Effector memory CD8-positive, alpha-beta T cell (primary cell): ENCODE measurements at regions not wholly inside any gene's neighbourhood (a gene's known extent, or its start where the extent isn't known, plus 50 kb on each side); places are given as distances from the start of the nearest gene placed in this dataset.

ENCODE experiments used
- ATAC-seq: fragments of 150-1000 bp; cut with Tn5 transposase; replicated peaks from 2 replicates; pipeline ENCODE4 v1.10.0; 2021; ENCODE audit warnings: mild to moderate bottlenecking, moderate library complexity
- DNase-seq, 3 experiments: peaks; one replicate each; pipeline ENCODE4 v3.0.0; 2021
- H3K27ac Mint-ChIP-seq, 2 donors: one replicate each; pipeline ENCODE4 v1.8.0; 2022; ENCODE audit warnings: mild to moderate bottlenecking in 2 of 2, mixed read lengths in 2 of 2, moderate library complexity in 2 of 2
- H3K27me3 Mint-ChIP-seq, 2 donors: one replicate each; pipeline ENCODE4 v1.8.0; 2022; ENCODE audit warnings: mixed read lengths in 2 of 2
- H3K36me3 Mint-ChIP-seq: one replicate; pipeline ENCODE4 v1.8.0; 2022; ENCODE audit warnings: mild to moderate bottlenecking, moderate library complexity, mixed read lengths; ENCODE audit not compliant: insufficient read depth
- H3K4me1 Mint-ChIP-seq, 2 donors: one replicate each; pipeline ENCODE4 v1.8.0; 2022; ENCODE audit warnings: low read depth in 2 of 2, mixed read lengths in 2 of 2
- H3K4me3 Mint-ChIP-seq, 2 donors: one replicate each; pipeline ENCODE4 v1.8.0; 2022; ENCODE audit warnings: mild to moderate bottlenecking in 2 of 2, mixed read lengths in 2 of 2, moderate library complexity in 2 of 2
- H3K9me3 Mint-ChIP-seq, 2 donors: one replicate each; pipeline ENCODE4 v1.8.0; 2022; ENCODE audit warnings: mixed read lengths in 2 of 2

DNA sequence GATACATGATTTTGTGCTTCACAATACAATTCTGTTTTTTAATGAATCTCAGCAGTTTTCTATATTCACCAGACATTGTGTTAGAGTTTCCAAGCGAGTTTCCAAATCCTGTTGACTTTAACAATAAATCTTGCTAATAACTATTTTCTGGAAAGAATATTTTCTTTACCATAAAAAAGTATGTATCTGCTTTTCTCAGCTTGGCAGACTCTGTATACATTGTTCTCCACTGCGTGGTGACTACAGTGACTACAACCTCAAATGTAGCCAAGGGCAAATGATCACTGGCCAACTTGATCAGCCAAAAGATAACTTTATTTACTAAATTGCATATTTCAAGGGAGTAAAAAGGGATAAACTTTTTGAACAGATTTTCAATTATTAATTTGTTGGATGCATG, 325.9 kb upstream of the ADAMTS5 start:
- Mint-ChIP-seq H3K27ac (no peak overlapping the region), H3K9me3 (peaks cover 10 to 15% of the 10 kb centered on the region in 2 donors), H3K4me1 (no peaks in the 10 kb centered on the region), H3K4me3 (no peak overlapping the region), H3K27me3 (no peaks in the 10 kb centered on the region), H3K36me3 (no peaks in the 10 kb centered on the region)
- ATAC-seq (no peak), DNase-seq (no peak)

DNA sequence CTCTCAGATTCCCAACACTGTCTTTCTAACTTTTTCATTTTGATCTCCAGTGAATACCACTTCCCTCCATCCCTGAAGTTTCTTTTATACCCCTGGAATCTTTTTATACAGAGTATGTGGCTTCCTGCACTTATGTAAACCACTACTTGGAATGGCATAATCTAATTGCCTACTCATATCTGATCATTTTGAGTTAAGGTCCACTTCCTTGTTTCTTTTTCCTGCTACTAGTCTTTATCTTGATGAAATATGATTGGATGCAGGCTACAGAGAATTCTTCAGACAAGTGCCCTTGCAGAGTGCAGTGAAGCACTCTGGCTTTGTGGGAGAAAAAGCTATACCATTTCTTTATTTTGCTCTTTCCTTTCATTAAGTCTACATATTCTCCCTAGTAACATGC, 325.3 kb upstream of the ADAMTS5 start:
- Mint-ChIP-seq H3K36me3 (no peaks in the 10 kb centered on the region), H3K4me3 (no peak overlapping the region)
- ATAC-seq: no peak

DNA sequence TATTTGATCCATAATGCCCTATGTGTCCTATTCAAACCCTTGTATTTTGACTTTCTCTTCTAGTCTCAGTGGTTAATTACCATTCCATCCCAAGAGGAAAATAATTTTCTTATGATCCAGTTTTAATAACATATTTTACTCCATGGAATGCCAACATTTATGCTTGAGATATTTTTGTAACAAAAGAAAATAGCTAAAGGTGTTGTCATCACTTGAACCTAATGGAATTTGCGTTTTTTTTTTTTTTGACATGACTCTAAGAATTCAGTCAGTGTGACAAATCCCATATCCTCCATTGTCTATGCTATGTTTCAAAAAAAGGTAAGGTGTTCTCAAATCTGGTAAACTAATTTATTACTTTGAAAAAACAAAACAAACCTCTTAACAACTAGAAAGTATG, 324.1 kb upstream of the ADAMTS5 start:
- H3K9me3 Mint-ChIP-seq: peaks cover 10 to 25% of the 10 kb centered on the region in 2 donors
- H3K4me1 Mint-ChIP-seq: no peaks in the 10 kb centered on the region
- H3K27ac Mint-ChIP-seq: no peak overlapping the region
- no peak for DNase-seq
- no peak overlapping the region for H3K4me3 Mint-ChIP-seq
- H3K27me3 Mint-ChIP-seq: no peaks in the 10 kb centered on the region
- no peak for ATAC-seq
- H3K36me3 Mint-ChIP-seq: no peaks in the 10 kb centered on the region

More for the DNA sequence above, 325.3 kb upstream of the ADAMTS5 start:
- Mint-ChIP-seq H3K27me3 (no peaks in the 10 kb centered on the region), H3K9me3 (peaks cover 10 to 15% of the 10 kb centered on the region in 2 donors), H3K27ac (no peak overlapping the region), H3K4me1 (no peaks in the 10 kb centered on the region)
- DNase-seq: no peak

DNA sequence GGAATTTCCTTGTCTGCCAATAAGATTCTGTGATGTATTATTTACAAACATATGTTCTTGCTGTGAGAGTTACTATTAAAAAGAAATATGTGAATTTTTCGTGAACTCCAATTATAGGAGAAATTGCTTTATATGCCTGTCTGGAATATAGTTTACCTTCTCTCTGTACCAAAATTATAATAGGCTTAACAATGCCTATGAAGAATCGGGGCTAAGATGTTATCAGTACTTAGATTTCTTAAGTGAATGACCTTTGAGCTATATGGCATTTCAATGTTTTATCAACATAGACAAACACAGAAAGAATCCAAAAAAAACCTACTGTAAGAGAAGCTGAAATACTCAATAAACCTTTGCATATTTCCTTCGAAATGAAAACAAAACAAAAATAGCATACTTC, 323.1 kb upstream of the ADAMTS5 start:
- no peaks in the 10 kb centered on the region for H3K4me1 Mint-ChIP-seq
- no peak for ATAC-seq
- DNase-seq: no peak
- no peaks in the 10 kb centered on the region for H3K36me3 Mint-ChIP-seq
- H3K4me3 Mint-ChIP-seq: no peak overlapping the region
- H3K9me3 Mint-ChIP-seq: peaks cover 9 to 28% of the 10 kb centered on the region in 2 donors
- no peaks in the 10 kb centered on the region for H3K27me3 Mint-ChIP-seq
- no peak overlapping the region for H3K27ac Mint-ChIP-seq

DNA sequence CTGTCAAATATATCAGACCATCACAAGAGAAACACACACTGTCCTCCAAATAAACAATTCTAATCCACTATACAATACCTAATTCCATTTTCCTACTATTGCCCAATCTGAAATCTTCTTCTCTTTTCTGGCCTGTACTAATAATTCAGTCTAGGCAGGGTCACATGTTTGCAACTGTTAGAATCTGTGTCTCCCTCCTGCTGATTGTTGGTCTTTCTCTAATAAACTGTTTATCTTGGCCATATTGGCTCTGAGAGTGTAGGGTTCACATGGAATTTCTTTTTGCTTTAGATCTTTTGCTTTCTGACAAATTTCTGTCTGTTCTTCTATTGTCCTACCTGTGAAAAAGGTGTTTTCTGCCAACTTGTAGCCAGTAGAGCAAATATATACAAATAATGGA, 319.9 kb upstream of the ADAMTS5 start:
- Mint-ChIP-seq H3K27me3 (no peaks in the 10 kb centered on the region), H3K4me1 (no peaks in the 10 kb centered on the region), H3K9me3 (peaks cover 3 to 14% of the 10 kb centered on the region in 2 donors), H3K36me3 (no peaks in the 10 kb centered on the region), H3K27ac (no peak overlapping the region), H3K4me3 (no peak overlapping the region)
- ATAC-seq (no peak), DNase-seq (no peak)

DNA sequence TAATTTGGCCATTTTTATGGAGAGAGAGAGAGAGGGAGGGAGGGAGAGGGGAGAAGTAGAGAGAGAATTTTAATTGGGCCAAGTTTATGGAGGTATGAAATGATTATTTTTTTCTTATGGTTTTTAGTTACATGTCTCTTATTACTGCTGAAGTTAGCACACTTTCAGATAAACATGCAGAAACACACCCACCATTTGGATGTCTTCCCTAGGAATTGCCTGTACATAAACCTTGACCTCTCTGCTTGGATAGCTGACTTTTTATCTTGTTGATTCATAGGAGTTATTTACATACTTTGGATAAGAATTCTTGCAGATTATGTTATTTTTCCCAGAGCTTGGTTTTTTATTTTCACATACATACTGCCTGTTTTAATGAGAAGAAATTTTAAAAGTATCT, 310.2 kb upstream of the ADAMTS5 start:
- Mint-ChIP-seq H3K27ac (no peak overlapping the region), H3K9me3 (peaks cover 0 to 11% of the 10 kb centered on the region in 2 donors), H3K27me3 (no peaks in the 10 kb centered on the region), H3K4me1 (no peaks in the 10 kb centered on the region), H3K4me3 (no peak overlapping the region), H3K36me3 (no peaks in the 10 kb centered on the region)
- DNase-seq: no peak
- no peak for ATAC-seq

DNA sequence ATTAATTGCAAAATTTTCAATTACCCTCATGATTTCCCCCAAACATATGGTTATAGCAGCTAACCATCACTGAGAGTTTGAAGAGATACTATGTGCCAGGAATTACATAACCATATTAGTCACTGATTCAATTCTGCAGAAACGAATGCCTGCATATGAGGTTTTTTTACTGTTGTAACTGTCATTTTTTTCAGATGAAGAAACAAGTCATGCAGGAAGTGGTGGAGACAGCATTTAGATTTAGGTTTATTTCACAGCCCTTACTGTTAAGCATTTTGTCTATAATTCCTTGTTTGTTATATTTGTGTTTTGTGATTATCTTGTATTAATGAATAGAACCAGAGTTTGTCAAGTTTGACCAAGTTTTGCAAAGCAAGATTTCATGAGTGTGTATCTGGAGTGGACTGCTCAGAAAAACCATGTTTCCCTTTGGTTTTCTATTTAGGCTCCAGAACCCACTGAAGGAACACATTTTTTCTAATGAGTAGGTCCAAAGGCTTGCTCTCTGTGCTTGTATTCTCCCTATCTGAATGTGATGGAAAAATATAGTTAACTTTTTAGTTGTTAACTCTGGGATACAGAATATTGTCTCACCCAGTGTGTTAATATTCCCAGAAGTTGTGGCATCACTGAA, 308.5 kb upstream of the ADAMTS5 start:
- no peaks in the 10 kb centered on the region for H3K36me3 Mint-ChIP-seq
- no peaks in the 10 kb centered on the region for H3K27me3 Mint-ChIP-seq
- H3K9me3 Mint-ChIP-seq: peaks cover 0 to 9% of the 10 kb centered on the region in 2 donors
- no peak for ATAC-seq
- H3K4me1 Mint-ChIP-seq: no peaks in the 10 kb centered on the region
- no peak overlapping the region for H3K27ac Mint-ChIP-seq
- no peak for DNase-seq
- H3K4me3 Mint-ChIP-seq: no peak overlapping the region

DNA sequence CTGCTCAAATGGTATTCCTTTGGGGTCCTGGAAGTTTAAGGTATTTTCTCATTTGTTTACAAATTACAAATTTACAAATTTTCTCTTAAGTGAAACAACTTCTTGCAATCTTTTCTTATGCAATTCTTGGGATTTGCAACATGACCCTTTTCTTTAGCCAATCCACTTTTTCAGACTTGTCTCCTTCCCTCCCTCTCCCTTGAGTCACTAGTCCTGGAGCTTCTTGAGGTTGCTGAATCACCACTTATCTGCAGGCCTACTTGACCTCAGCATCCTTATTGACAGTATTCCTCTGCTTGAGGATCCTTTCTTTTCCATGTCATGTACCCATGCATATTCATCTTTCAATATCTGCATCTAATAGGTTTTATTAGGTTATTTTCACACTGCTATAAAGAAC, 302.8 kb upstream of the ADAMTS5 start:
- Mint-ChIP-seq H3K27me3 (no peaks in the 10 kb centered on the region), H3K27ac (no peak overlapping the region), H3K36me3 (no peaks in the 10 kb centered on the region), H3K4me1 (no peaks in the 10 kb centered on the region), H3K4me3 (no peak overlapping the region), H3K9me3 (peaks cover 0 to 3% of the 10 kb centered on the region in 2 donors)
- DNase-seq (no peak), ATAC-seq (no peak)

DNA sequence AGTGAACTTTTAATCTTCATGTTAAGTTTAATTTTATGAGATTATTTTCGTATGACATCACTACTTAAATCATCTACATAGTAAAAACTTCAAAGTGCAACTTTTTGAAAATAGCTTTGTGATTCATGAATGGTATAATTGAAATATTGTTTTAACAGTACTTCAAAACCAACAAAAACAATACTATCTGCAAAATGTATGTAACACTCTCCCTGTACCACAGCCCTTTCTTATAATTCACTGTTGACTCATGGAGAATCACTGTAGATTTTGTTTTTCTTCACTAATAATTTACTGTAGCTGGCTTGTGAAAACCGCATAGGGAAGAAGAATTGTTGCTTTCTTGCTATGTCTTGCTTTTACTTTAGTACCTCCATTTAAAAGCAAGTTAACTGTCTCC, 301.4 kb upstream of the ADAMTS5 start:
- Mint-ChIP-seq H3K27me3 (no peaks in the 10 kb centered on the region), H3K4me1 (no peaks in the 10 kb centered on the region), H3K27ac (no peak overlapping the region), H3K4me3 (no peak overlapping the region), H3K9me3 (peaks cover 0 to 3% of the 10 kb centered on the region in 2 donors), H3K36me3 (no peaks in the 10 kb centered on the region)
- ATAC-seq: no peak
- no peak for DNase-seq

DNA sequence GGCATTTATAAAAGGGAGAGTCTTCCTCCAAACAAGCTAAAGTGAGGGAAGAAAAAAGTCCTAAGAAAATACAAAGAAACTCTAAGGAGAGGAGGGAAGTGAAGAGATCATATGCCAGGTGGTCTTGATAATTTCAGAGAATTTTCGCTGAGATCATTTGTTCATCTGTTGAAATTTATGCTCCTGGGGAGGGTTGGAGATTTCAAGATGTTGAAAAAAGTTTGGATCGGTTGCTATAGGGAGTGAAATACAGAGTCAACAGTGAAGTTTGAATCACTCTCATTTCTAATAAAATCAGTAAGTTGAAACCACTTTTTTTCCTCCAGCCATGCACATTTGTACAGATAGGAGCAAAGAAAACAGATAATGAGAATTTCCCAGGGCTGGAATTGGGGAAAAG, 299.1 kb upstream of the ADAMTS5 start:
- H3K4me3 Mint-ChIP-seq: no peak overlapping the region
- no peak for DNase-seq
- H3K9me3 Mint-ChIP-seq: no peaks in the 10 kb centered on the region
- no peak overlapping the region for H3K27ac Mint-ChIP-seq
- no peaks in the 10 kb centered on the region for H3K36me3 Mint-ChIP-seq
- ATAC-seq: no peak
- H3K27me3 Mint-ChIP-seq: no peaks in the 10 kb centered on the region
- no peaks in the 10 kb centered on the region for H3K4me1 Mint-ChIP-seq

DNA sequence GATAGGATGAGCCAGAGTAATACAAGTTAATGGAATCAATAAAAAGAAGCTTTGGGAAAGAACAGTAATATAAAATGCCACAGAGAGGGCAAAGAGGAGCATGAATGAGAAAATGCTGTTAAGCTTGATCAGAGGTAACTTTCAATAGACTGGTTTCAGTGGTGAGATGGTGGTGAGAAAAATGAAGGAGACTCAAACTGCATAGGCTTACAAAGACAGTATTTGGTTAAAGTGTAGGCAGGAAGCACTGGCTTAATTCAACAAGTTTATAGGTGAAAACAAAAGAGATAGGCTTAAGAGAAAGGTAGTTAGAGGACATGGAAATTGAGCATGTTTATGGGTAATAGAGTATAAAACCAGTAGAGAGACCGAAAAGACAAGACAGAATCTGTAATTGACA, 298.6 kb upstream of the ADAMTS5 start:
- no peak overlapping the region for H3K4me3 Mint-ChIP-seq
- ATAC-seq (no peak), DNase-seq (no peak)
- H3K27ac Mint-ChIP-seq: no peak overlapping the region
- no peaks in the 10 kb centered on the region for H3K4me1 Mint-ChIP-seq
- no peaks in the 10 kb centered on the region for H3K36me3 Mint-ChIP-seq
- no peaks in the 10 kb centered on the region for H3K27me3 Mint-ChIP-seq
- no peaks in the 10 kb centered on the region for H3K9me3 Mint-ChIP-seq

DNA sequence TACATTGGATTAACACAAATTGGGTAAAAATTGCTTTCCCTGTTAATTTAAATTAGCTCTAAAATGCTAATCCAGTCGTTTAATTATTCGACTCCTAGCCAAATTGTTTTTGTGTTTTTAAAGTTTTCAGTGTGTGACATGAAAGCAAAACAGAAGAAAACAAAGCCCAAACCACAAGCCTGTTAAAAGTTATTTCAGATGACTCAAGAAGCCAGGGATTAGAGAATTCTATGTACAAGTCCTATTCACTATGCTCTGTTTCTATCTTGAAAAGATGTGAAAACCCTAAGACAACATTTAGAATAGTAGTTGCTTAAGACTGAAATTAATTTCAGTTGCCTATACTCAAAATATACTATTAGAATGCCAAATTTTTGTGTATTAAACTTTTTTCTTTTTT, 294.8 kb upstream of the ADAMTS5 start:
- Mint-ChIP-seq H3K4me3 (no peak overlapping the region), H3K27me3 (no peaks in the 10 kb centered on the region), H3K27ac (no peak overlapping the region), H3K4me1 (no peaks in the 10 kb centered on the region), H3K9me3 (peaks cover 4 to 7% of the 10 kb centered on the region in 2 donors), H3K36me3 (no peaks in the 10 kb centered on the region)
- no peak for ATAC-seq
- DNase-seq: no peak

DNA sequence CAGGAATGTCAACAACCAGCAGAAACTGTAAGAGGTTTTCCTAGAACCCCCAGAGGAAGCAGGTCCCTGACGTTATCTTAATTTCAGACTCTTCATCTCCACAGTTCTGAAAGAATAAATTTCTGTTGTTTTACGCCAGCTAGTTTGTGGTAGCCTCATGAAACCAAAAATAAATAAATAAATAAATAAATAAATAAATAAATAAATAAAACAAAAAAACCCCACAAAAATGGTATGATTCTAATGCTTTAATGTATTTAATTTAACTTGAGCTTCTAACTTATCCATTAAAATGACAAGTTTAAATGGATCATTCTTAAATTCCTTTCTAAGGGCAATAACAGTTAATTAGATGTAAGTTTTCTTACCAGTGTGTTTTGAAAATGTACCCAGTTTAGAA, 293.8 kb upstream of the ADAMTS5 start:
- no peaks in the 10 kb centered on the region for H3K27me3 Mint-ChIP-seq
- no peaks in the 10 kb centered on the region for H3K4me1 Mint-ChIP-seq
- H3K4me3 Mint-ChIP-seq: no peak overlapping the region
- DNase-seq: no peak
- no peak overlapping the region for H3K27ac Mint-ChIP-seq
- H3K36me3 Mint-ChIP-seq: no peaks in the 10 kb centered on the region
- peaks cover 4 to 7% of the 10 kb centered on the region in 2 donors for H3K9me3 Mint-ChIP-seq
- no peak for ATAC-seq

DNA sequence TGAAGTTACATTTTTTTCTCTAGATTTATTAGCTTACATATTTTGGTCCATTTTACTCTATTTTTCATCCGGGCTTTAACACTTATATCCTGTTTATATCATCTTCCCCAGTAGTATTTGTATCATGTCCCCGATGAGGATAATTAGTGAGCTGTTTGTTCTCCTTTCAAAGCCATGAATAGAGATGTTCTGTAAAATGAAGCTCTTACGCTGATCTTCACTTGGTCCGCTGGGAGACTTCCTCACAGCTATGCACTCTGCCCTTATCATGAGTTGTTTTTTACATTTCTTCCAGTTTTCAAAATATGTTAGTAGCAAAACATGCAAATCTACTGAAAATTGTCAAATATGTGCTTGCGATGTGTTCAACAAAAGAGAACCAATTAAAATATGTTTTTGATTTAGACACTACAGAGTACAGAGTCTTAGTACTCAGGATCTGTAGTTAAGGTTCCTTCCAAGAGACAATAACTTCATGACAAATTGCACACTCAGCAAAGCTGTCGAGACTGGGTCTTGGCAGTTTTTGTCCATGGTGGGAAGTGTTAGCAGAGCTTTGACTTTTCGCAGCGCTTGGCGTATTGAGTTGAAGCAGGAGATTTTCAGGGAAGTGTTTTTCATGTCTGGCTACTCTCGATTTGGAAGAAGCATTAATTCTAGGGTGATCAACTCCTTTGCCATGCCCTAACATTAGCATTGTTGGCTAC, 292.0 kb upstream of the ADAMTS5 start:
- no peaks in the 10 kb centered on the region for H3K27me3 Mint-ChIP-seq
- DNase-seq: no peak
- H3K27ac Mint-ChIP-seq: no peak overlapping the region
- H3K4me3 Mint-ChIP-seq: no peak overlapping the region
- H3K4me1 Mint-ChIP-seq: no peaks in the 10 kb centered on the region
- no peak for ATAC-seq
- peaks cover 4 to 7% of the 10 kb centered on the region in 2 donors for H3K9me3 Mint-ChIP-seq
- no peaks in the 10 kb centered on the region for H3K36me3 Mint-ChIP-seq
